ENCODE measurements at regions not wholly inside any gene's neighbourhood (a gene's known extent, or its start where the extent isn't known, plus 50 kb on each side); places are given as distances from the start of the nearest gene placed in this dataset.

GRCh38 chr9:16921855-16922254, 51.4 kb upstream of the BNC2 start:
- Histone ChIP-seq H3K27ac (ENCODE audit: low read depth, low read length) (no peak overlapping the region), H3K79me2 (ENCODE audit: control insufficient read depth in 1 of 2, insufficient read depth in 2 of 2, low read length in 2 of 2) (no peaks in the 10 kb centered on the region), H4K20me1 (replicated peaks in 1 of 2; ENCODE audit: control insufficient read depth in 1 of 2, insufficient read depth in 2 of 2, low read length in 2 of 2) (no peaks in the 10 kb centered on the region), H3K4ac (replicated peaks; ENCODE audit: insufficient read length, low read depth, low read length) (no peak overlapping the region), H4K8ac (ENCODE audit: extremely low read depth, insufficient read depth, low read length) (no peak overlapping the region), H3K79me1 (ENCODE audit: low read depth, low read length) (no peaks in the 10 kb centered on the region), H4K91ac (replicated peaks; ENCODE audit: insufficient read length, low read length) (no peak overlapping the region), H2BK12ac (ENCODE audit: low read depth, low read length) (no peak overlapping the region), H3K23ac (ENCODE audit: insufficient read length) (no peak overlapping the region), H2AK5ac (ENCODE audit: low read depth, low read length) (no peak overlapping the region), H3K14ac (ENCODE audit: insufficient read length) (no peak overlapping the region), H2BK5ac (ENCODE audit: low read depth, low read length) (no peak overlapping the region), H3K36me3 (ENCODE audit: control insufficient read depth in 2 of 4, insufficient read depth in 4 of 4, low read length in 3 of 4) (no peaks in the 10 kb centered on the region; a peak in 1 of 8 replicates), H3K4me2 (ENCODE audit: insufficient read depth in 1 of 2, low read depth in 2 of 2, low read length in 2 of 2) (no peak overlapping the region), H3K27me3 (replicated peaks in 1 of 4; ENCODE audit: control insufficient read depth in 3 of 4, extremely low read depth in 1 of 4, insufficient read depth in 3 of 4, low read length in 3 of 4) (peaks cover 0 to 2% (median 0%) of the 10 kb centered on the region in 4 experiments; a peak in 3 of 7 replicates), H2BK15ac (ENCODE audit: low read length) (no peak overlapping the region), H3K18ac (ENCODE audit: extremely low read depth, low read length) (no peak overlapping the region), H3K4me3 (ENCODE audit: extremely low read depth in 1 of 4, insufficient read depth in 2 of 4, low read depth in 3 of 4, low read length in 4 of 4) (no peak overlapping the region), H3K23me2 (ENCODE audit: low read depth, low read length) (no peaks in the 10 kb centered on the region), H2BK120ac (replicated peaks; ENCODE audit: low read depth, low read length) (no peak overlapping the region), H4K5ac (ENCODE audit: insufficient read length, low read depth, low read length) (no peak overlapping the region), H2AFZ (ENCODE audit: low read length) (no peak overlapping the region), H2BK20ac (ENCODE audit: low read length) (no peak overlapping the region), H3K9me3 (ENCODE audit: insufficient read depth in 2 of 2, low read depth in 1 of 2, low read length in 1 of 2) (peaks cover 10 to 16% of the 10 kb centered on the region in 2 experiments; a peak in 3 of 4 replicates), H3K9ac (replicated peaks in 1 of 4; ENCODE audit: extremely low read depth in 1 of 4, low read depth in 3 of 4, low read length in 3 of 4) (no peak overlapping the region), H3K56ac (replicated peaks; ENCODE audit: insufficient read length, low read depth, low read length) (no peak overlapping the region), H3K4me1 (replicated peaks in 1 of 4; ENCODE audit: control insufficient read depth in 3 of 4, insufficient read depth in 4 of 4, low read length in 3 of 4) (no peaks in the 10 kb centered on the region)
- WGBS, 2 experiments (ENCODE audit: extremely low coverage in 1 of 2, insufficient coverage in 1 of 2, insufficient read length in 1 of 2, insufficient replicate concordance in 2 of 2, low coverage in 1 of 2, low lambda C conversion rate in 2 of 2, missing lambda C conversion rate in 1 of 2), result 61% methylated on average over 3 of the region's 3 CpGs; no CpG with 5 or more reads in 1 of the 2 experiments
- FAIRE-seq (no peak), DNase-seq (ENCODE audit: low read depth in 1 of 2, low spot score in 2 of 2) (peak in 1 of 2 experiments; percentile 13)
- ChIA-PET POLR2A (ENCODE audit: partially characterized antibody) (no interaction called here), CTCF (ENCODE audit: partially characterized antibody) (no interaction called here)
- no peak for TF ChIP-seq BCL11A (IDR thresholded peaks at IDR 0.05; ENCODE audit: low read depth in 2 of 2, low read length in 2 of 2)
- TF ChIP-seq BACH1 (IDR thresholded peaks at IDR 0.05; ENCODE audit: low read length), result no peak
- TF ChIP-seq TCF12 (IDR thresholded peaks at IDR 0.05; ENCODE audit: low read depth, low read length), result peak; percentile 76; the same call in 1 of the 2 replicates
- no peak for TF ChIP-seq KDM5A (IDR thresholded peaks at IDR 0.05; ENCODE audit: low read length)
- TF ChIP-seq HDAC6 (IDR thresholded peaks at IDR 0.05; ENCODE audit: low read depth, low read length), result no peak
- peak; percentile 43 to 50 for TF ChIP-seq RAD21 (IDR thresholded peaks at IDR 0.05 in 1 of 2, conservative IDR thresholded peaks at IDR 0.05 in 1 of 2; ENCODE audit: low read depth in 2 of 2, low read length in 2 of 2)
- TF ChIP-seq SIN3A (conservative IDR thresholded peaks at IDR 0.05 in 1 of 2, IDR thresholded peaks at IDR 0.05 in 1 of 2; ENCODE audit: low read depth in 1 of 2, low read length in 2 of 2), result no peak
- TF ChIP-seq CBX5 (IDR thresholded peaks at IDR 0.05; ENCODE audit: low read depth, low read length), result no peak
- TF ChIP-seq NANOG (IDR thresholded peaks at IDR 0.05; ENCODE audit: insufficient read depth, low read depth, low read length, poor library complexity, severe bottlenecking), result peak; percentile 89
- no peak for TF ChIP-seq POU5F1 (IDR thresholded peaks at IDR 0.05; ENCODE audit: low read depth, low read length)
- no peak for TF ChIP-seq SP2 (IDR thresholded peaks at IDR 0.05; ENCODE audit: low read length)
- no peak for TF ChIP-seq RFX5 (IDR thresholded peaks at IDR 0.05; ENCODE audit: borderline replicate concordance, low read depth, low read length)
- no peak for TF ChIP-seq HDAC2 (IDR thresholded peaks at IDR 0.05; ENCODE audit: borderline replicate concordance in 1 of 2, low read depth in 2 of 2, low read length in 2 of 2)
- TF ChIP-seq NRF1 (IDR thresholded peaks at IDR 0.05; ENCODE audit: low read depth, low read length), result no peak
- no peak for TF ChIP-seq CHD1 (IDR thresholded peaks at IDR 0.05; ENCODE audit: low read depth, low read length)

Measured in H1 (cell line).